ENCODE measurements at regions not wholly inside any gene's neighbourhood (a gene's known extent, or its start where the extent isn't known, plus 50 kb on each side); places are given as distances from the start of the nearest gene placed in this dataset.
A peak's percentile ranks its signal among the peaks of the same experiment; 100 is the strongest.

DNA sequence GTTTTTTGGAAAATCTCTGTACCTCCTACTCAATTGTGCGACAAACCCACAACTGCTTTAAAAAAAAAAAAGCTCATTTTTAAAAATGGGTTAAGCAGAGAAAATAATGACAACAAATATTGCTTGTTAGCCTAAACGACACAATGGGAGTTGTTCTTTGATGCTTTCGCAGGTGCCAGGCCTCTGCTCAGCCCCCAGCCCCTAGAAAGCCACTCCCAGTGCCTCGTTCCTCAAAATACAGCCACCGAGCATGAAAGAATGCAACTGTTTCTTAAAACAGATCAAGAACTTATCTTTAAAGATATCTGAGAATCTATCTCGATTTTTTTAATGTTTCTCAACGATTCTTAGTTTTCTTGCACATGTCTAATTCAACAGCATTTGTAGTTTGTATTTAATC, 85.2 kb upstream of the PFKP start:
- BruUV-seq (replicated peaks), result no TSS peak
- Histone ChIP-seq H3K56ac (ENCODE audit: extremely low read depth, insufficient read depth, low read length) (no peak overlapping the region), H4K5ac (ENCODE audit: low read depth, low read length) (no peak overlapping the region), H4K91ac (ENCODE audit: insufficient read depth, low read depth, low read length) (no peak overlapping the region; the same call in 1 of the 2 replicates), H3K9me3 (ENCODE audit: control insufficient read depth, insufficient read depth, low read length) (no peaks in the 10 kb centered on the region), H3K4me1 (ENCODE audit: control insufficient read depth, insufficient read depth, low read length) (peaks cover 10% of the 10 kb centered on the region), H3K23ac (ENCODE audit: low read depth, low read length) (no peak overlapping the region), H3K79me1 (ENCODE audit: low read depth in 1 of 2, low read length in 2 of 2) (no peaks in the 10 kb centered on the region), H4K20me1 (ENCODE audit: insufficient read depth, low read length) (no peaks in the 10 kb centered on the region), H3K27ac (ENCODE audit: insufficient read depth, low read length) (no peak overlapping the region), H3K14ac (replicated peaks; ENCODE audit: low read depth, low read length) (no peak overlapping the region), H3K4me3 (ENCODE audit: insufficient read depth, low read depth, low read length) (no peak overlapping the region), H3K9me1 (ENCODE audit: insufficient read depth, low read length) (peaks cover 10% of the 10 kb centered on the region), H4K8ac (ENCODE audit: low read depth in 2 of 2, low read length in 2 of 2) (no peak overlapping the region), H2AFZ (replicated peaks; ENCODE audit: low read length, poor library complexity) (no peak overlapping the region), H2AK9ac (replicated peaks; ENCODE audit: low read depth, low read length, poor library complexity) (no peak overlapping the region), H2BK5ac (ENCODE audit: low read depth, low read length, poor library complexity, severe bottlenecking) (no peak overlapping the region), H3K4me2 (ENCODE audit: low read depth, low read length) (no peak overlapping the region), H3K4ac (ENCODE audit: low read depth, low read length) (no peak overlapping the region), H3K36me3 (ENCODE audit: control insufficient read depth, insufficient read depth, low read length) (no peaks in the 10 kb centered on the region), H3K9ac (ENCODE audit: low read depth, low read length) (no peak overlapping the region), H2AK5ac (ENCODE audit: low read depth, low read length) (no peak overlapping the region), H2BK120ac (ENCODE audit: low read depth, low read length) (no peak overlapping the region), H2BK20ac (ENCODE audit: low read depth, low read length) (peak overlapping the region; percentile 72; the same call in 1 of the 2 replicates), H2BK15ac (ENCODE audit: low read depth, low read length) (no peak overlapping the region), H3K27me3 (ENCODE audit: control insufficient read depth, insufficient read depth, low read length) (no peaks in the 10 kb centered on the region), H3K18ac (ENCODE audit: low read depth, low read length) (no peak overlapping the region)
- dilution Hi-C loops (cut with HindIII; ENCODE audit: low sequenced_read_pairs, unreplicated experiment) (no loop called here), in situ Hi-C loops (cut with MboI; ENCODE audit: low sequenced_read_pairs) (no loop called here), intact Hi-C loops (cut with micrococcal nuclease) (no loop called here)
- no peak for TF ChIP-seq SMC3 (IDR thresholded peaks at IDR 0.05; ENCODE audit: low read depth, low read length)
- no peak for TF ChIP-seq NFE2L2 (IDR thresholded peaks at IDR 0.05; ENCODE audit: low read depth, low read length)
- TF ChIP-seq, protein P1, sequence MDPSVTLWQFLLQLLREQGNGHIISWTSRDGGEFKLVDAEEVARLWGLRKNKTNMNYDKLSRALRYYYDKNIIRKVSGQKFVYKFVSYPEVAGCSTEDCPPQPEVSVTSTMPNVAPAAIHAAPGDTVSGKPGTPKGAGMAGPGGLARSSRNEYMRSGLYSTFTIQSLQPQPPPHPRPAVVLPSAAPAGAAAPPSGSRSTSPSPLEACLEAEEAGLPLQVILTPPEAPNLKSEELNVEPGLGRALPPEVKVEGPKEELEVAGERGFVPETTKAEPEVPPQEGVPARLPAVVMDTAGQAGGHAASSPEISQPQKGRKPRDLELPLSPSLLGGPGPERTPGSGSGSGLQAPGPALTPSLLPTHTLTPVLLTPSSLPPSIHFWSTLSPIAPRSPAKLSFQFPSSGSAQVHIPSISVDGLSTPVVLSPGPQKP (IDR thresholded peaks at IDR 0.05; ENCODE audit: borderline replicate concordance, low read depth, low read length), result no peak
- TF ChIP-seq RCOR1 (IDR thresholded peaks at IDR 0.05; ENCODE audit: insufficient replicate concordance, low read length), result no peak
- TF ChIP-seq CHD1 (IDR thresholded peaks at IDR 0.05; ENCODE audit: low read depth, low read length), result no peak
- no peak for TF ChIP-seq FOS (IDR thresholded peaks at IDR 0.05; ENCODE audit: low read depth, low read length)
- no peak for TF ChIP-seq CTCF (conservative IDR thresholded peaks at IDR 0.05; ENCODE audit: low read depth, low read length)
- TF ChIP-seq MAZ (IDR thresholded peaks at IDR 0.05; ENCODE audit: borderline replicate concordance, low read depth, low read length), result no peak
- TF ChIP-seq RFX5 (IDR thresholded peaks at IDR 0.05; ENCODE audit: low read depth, low read length), result no peak
- no peak for TF ChIP-seq POLR2A (IDR thresholded peaks at IDR 0.05; ENCODE audit: low read depth, low read length)
- TF ChIP-seq RAD21 (IDR thresholded peaks at IDR 0.05; ENCODE audit: low read length), result no peak
- TF ChIP-seq, protein P2, sequence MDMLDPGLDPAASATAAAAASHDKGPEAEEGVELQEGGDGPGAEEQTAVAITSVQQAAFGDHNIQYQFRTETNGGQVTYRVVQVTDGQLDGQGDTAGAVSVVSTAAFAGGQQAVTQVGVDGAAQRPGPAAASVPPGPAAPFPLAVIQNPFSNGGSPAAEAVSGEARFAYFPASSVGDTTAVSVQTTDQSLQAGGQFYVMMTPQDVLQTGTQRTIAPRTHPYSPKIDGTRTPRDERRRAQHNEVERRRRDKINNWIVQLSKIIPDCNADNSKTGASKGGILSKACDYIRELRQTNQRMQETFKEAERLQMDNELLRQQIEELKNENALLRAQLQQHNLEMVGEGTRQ (IDR thresholded peaks at IDR 0.05; ENCODE audit: low read depth, low read length), result no peak
- no peak for TF ChIP-seq MAFK (IDR thresholded peaks at IDR 0.05; ENCODE audit: low read depth, low read length)
- no peak for TF ChIP-seq CEBPB (IDR thresholded peaks at IDR 0.05; ENCODE audit: low read depth, low read length)
- TF ChIP-seq MXI1 (IDR thresholded peaks at IDR 0.05; ENCODE audit: borderline replicate concordance, low read depth, low read length), result no peak
- no peak for TF ChIP-seq BHLHE40 (IDR thresholded peaks at IDR 0.05; ENCODE audit: low read depth, low read length)
- WGBS, 2 experiments (ENCODE audit: extremely low coverage in 2 of 2, insufficient read length in 1 of 2), result 86% methylated on average over 4 of the region's 7 CpGs; no CpG with 5 or more reads in 1 of the 2 experiments
- POLR2A ChIA-PET (ENCODE audit: unreplicated experiment), result no interaction called here
- CTCF ChIA-PET, result interaction anchor here (0.7 to 1.4 kb wide), 2 partner anchors 48 to 61 kb away, joined by 6 to 9 read pairs; no protein-coding TSS in a partner anchor
- DNase-seq, result no peak
- ATAC-seq (ENCODE audit: low read depth), result no peak
